ENCODE measurements at regions not wholly inside any gene's neighbourhood (a gene's known extent, or its start where the extent isn't known, plus 50 kb on each side); places are given as distances from the start of the nearest gene placed in this dataset.
A peak's percentile ranks its signal among the peaks of the same experiment; 100 is the strongest.

DNA sequence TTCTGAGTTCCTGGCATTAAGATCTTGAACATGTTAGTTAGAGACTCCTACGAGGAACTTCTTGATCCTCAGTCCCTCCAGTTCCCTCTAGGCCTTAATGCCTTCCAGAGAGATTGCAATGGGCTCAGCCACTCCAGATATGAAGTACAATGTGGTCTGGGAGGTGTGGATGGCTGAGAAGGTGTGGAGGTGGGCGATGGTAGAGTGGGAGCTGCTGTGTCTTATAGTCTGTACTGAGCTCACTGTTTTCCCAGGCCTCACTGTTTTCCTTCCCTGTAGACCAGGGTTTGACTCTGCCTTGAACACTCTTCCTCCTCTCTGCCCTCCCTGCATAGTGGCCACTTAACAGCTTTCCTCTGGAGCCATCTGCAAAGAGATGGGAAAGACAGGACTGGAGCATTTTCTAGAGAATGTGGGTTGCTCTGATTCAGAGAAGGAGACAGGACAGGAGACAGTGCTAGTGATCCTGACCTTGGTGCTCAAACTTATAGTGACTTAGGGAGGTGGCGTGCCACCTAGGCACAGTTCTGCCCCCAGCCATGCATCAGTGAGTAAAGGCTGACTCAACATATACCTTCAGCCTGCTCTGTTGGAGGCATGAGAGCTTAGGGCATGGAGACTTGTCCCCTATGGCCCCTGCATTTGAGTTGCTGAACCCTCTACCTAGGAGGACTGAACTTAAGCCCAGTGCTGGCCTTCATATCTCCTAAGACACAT, 129.7 kb downstream of the TDRD15 start:
- ATAC-seq (ENCODE audit: low FRiP score) (no peak), DNase-seq (ENCODE audit: low spot score) (no peak)
- TF ChIP-seq, protein P1, sequence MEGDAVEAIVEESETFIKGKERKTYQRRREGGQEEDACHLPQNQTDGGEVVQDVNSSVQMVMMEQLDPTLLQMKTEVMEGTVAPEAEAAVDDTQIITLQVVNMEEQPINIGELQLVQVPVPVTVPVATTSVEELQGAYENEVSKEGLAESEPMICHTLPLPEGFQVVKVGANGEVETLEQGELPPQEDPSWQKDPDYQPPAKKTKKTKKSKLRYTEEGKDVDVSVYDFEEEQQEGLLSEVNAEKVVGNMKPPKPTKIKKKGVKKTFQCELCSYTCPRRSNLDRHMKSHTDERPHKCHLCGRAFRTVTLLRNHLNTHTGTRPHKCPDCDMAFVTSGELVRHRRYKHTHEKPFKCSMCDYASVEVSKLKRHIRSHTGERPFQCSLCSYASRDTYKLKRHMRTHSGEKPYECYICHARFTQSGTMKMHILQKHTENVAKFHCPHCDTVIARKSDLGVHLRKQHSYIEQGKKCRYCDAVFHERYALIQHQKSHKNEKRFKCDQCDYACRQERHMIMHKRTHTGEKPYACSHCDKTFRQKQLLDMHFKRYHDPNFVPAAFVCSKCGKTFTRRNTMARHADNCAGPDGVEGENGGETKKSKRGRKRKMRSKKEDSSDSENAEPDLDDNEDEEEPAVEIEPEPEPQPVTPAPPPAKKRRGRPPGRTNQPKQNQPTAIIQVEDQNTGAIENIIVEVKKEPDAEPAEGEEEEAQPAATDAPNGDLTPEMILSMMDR (IDR thresholded peaks at IDR 0.05): no peak

DNA sequence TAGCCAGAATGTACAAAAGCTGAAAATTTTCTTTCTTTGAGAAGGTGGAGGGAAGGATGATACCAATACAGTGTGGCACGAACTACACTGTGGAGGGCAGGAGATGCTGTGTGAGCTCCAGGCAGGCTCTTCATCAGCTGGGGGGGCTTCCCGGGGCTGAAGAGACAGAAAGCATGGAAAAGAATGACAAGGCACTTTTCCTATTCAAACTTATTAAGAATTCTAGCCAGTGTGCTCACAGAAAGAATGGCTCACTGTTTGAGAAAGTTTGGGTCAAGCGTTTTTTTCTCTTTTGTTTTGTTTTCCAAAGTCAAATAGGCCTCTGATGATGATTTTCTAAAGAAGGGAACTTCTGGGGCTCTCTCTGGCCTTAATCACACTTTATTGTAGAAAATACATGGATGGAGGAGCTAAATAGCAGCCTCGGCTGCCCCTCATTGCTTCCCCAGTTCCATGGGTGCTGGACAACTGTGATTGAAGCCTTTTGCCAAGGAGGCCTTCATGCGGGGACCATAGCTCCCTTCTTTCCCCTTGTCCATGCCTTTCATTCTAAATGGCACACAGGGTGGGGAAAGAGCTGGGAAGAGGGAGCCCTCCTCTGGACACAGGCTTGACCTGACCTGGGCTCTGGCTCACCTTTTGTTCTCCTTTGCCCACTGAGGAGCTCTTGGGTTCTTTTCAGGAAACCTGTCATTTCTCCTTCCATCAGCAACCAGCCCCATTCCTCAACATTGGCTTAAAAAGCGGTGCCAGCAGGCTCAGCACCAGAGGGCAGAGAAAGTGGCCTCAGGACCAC, 130.6 kb downstream of the TDRD15 start:
- DNase-seq (ENCODE audit: low spot score) (no peak), ATAC-seq (ENCODE audit: low FRiP score) (no peak)
- TF ChIP-seq, protein P1 (IDR thresholded peaks at IDR 0.05): no peak

DNA sequence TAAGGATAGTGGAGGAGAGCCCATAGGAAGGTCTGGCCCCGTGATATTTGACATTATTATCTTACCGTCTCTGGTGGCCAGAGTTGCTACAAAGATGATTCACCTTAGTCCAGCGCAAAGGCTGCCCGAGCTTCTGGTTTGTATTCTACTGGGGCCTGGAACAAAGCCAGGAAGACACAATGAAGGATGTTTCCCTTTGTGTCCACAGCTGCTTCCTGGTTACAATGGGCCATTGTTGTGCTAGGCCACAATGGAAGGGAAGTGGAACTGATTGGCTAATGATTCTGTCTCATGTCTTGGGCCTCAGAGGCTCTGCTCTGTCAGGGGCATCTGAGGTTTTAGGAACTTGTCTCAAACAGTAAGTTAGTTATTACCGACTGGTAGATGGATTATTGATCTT, 132.2 kb downstream of the TDRD15 start:
- ATAC-seq (ENCODE audit: low FRiP score): peak; percentile 46
- DNase-seq (ENCODE audit: low spot score): no peak
- TF ChIP-seq, protein P1 (IDR thresholded peaks at IDR 0.05): no peak

DNA sequence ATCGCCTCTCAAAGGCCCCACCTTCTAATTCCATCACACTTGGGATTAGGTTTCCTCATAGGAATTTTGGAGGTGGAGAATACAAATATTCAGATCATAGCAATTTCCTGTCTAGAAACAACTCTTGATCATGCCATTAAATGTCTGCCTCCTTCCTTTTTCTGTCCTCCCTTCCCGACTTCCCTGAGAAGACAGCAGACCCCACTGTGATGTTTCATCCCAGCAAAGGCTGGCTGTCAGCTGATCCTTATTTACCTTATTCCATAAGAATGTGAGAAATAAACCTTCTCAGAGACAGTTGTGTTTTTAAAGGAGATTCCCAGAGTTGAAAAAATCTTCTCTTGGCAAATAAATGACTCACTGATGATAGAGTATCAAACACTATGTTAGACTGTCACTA, 133.9 kb downstream of the TDRD15 start:
- DNase-seq (ENCODE audit: low spot score): no peak
- ATAC-seq (ENCODE audit: low FRiP score): no peak
- TF ChIP-seq, protein P1 (IDR thresholded peaks at IDR 0.05): no peak

DNA sequence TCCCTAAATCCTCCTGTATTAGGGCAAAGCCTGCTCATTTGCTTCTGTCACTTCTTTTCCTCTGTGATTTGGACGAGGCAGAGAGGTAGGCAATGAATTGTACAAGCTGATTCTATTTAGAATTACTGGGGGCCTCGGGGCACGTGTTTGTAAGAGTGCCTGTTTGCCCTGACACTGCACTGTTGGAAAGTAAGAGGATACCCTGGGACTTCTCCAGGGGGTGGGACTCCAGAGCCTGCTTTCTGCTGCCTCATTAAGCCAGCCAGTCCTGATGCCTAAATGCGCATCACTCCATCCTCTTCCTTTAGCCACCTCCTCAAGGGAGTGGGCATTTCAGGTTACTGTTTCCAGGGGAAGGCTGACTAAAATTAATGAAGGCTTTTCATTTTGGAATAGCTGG, 134.3 kb downstream of the TDRD15 start:
- DNase-seq (ENCODE audit: low spot score): no peak
- TF ChIP-seq, protein P1 (IDR thresholded peaks at IDR 0.05): no peak
- ATAC-seq (ENCODE audit: low FRiP score): no peak

DNA sequence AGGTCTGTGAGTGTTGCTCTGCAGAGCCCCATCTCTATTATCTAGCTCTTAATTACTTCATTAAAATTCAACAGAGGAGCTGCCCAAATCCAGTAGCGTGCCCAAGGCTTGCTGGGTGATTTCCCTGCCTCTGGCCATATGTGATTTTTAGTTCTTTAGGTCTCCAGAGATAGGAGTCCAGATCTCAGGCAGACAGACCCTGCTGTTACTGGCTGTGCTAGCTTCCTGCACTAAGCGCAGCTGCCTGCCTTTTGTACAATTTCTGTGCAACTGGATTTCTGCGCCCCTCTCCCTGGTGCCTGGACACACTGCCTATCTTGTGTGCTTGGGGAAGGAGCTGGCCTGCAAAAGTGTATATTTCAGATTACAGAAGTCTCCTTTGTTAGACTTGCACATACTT, 136.5 kb downstream of the TDRD15 start:
- ATAC-seq (ENCODE audit: low FRiP score) (no peak), DNase-seq (ENCODE audit: low spot score) (no peak)

More for the DNA sequence above, 136.5 kb downstream of the TDRD15 start:
- TF ChIP-seq, protein P1 (IDR thresholded peaks at IDR 0.05): no peak

Data from omental fat pad (tissue), 3 donors.